Skin of body (tissue), 1 donor: ENCODE measurements at regions not wholly inside any gene's neighbourhood (a gene's known extent, or its start where the extent isn't known, plus 50 kb on each side); places are given as distances from the start of the nearest gene placed in this dataset.
"Not testable (repeated sequence)": the region's sequence is repeated elsewhere in the genome, so short reads cannot be mapped to it uniquely, and the experiment has no call there.

Experiments used
- DNase-seq: peaks from one replicate; lab custom pipeline; 2025; lab: John Stamatoyannopoulos, UW

- no peak for DNase-seq
Measured at GRCh38 chrX:7522860-7523259, 320.1 kb upstream of the VCX start.

GRCh38 chrX:7515681-7516413 lies 327.1 kb upstream of the VCX start:
- DNase-seq, result no peak

DNA sequence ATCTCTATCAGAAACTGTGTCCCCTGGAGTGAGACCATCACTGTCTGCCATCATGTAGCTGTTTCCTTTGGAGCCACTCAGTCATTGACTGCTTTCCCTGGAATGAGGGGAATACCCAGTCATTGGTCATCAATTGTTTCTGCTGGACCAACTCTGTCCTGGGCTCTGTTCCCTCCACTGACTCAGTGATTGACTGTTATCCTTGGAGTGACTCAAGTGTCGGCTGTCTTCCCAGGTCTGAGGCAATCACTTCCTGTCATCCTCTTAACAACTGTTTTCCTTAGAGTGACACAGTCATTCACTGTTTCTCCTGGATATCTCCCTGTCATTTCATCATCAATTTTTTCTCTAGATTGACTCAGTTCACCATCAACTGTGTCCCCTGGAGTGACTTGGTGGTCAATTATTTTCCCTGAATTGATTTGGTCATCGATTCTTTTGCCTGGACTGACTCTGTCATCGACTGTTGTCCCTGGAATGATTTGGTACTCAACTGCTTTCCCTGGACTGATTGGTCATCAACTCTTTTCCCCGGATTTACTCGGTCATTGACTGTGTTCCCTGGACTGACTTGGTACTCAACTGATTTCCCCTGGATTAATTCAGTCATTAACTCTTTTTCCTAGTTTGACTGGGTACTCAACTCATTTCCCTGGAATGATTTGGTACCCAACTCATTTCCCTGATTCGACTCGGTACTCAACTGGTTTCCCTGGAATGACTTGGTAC lies 327.9 kb upstream of the VCX start:
- DNase-seq, result no peak

DNA sequence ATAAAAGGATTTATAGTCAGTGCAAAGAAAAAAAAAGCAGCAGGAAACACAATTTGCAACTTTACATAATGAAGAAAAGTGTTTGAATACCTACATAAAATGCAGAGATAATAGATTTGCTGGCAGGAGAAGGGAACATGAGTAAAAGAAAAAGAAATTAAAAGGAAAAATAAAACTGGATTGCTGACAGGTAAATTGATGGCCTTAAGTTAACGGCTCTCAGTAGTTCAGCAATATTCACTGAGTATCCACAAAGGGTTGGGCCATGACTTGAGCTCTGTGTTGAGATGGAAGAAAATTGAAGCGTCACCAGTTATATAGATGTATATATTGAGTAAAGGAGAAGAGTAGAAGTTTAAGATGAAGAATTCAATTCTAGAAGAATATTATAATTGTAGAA lies 330.1 kb upstream of the VCX start:
- DNase-seq, result no peak

DNA sequence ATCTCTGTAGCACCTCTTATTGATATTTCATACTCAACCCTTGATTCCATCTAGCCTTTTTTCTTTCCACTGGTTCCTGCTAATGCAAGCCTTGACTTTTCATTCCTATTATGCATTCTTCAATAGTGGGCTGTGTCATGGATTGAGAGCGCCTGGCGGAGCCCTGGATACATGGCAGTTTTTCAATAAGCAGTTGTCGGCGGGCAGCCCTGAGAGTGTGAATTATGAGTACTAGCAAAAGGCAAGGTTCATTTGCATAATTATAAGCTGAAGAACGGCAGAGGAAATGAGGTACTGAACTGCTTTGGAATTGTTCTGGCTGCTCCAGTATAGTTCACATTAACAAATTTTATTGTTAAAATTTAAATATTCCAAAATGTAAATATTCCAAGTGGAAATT lies 339.7 kb upstream of the VCX start:
- no peak for DNase-seq

GRCh38 chrX:7500386-7500785 lies 342.6 kb upstream of the VCX start:
- no peak for DNase-seq

GRCh38 chrX:7486505-7486904 lies 338.6 kb upstream of the PUDP start:
- no peak for DNase-seq

DNA sequence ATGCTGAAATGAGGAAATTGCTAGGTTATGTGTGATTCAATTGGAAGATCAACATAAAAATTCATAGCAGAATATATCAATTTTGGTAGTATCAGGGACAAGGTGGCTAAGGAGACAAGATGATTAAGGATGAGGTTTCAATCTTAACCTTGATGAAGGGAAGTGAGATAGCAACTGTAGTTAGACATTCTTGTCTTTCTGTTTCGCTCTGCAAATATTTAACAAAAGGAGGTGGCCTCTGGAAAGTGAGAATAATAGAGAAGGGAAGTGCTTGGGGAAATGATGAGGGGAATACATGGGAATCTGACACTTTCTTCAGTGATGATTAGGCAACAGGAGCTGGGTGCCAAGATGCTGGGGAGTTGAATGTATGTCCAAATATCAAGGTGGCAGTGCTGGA lies 337.1 kb upstream of the PUDP start:
- no peak for DNase-seq

- no peak for DNase-seq
Measured at GRCh38 chrX:7480721-7481120, 332.8 kb upstream of the PUDP start.

GRCh38 chrX:7462110-7462509 lies 314.2 kb upstream of the PUDP start:
- no peak for DNase-seq

- not testable (repeated sequence) for DNase-seq
Measured at GRCh38 chrX:7461051-7461450, 313.1 kb upstream of the PUDP start.

DNA sequence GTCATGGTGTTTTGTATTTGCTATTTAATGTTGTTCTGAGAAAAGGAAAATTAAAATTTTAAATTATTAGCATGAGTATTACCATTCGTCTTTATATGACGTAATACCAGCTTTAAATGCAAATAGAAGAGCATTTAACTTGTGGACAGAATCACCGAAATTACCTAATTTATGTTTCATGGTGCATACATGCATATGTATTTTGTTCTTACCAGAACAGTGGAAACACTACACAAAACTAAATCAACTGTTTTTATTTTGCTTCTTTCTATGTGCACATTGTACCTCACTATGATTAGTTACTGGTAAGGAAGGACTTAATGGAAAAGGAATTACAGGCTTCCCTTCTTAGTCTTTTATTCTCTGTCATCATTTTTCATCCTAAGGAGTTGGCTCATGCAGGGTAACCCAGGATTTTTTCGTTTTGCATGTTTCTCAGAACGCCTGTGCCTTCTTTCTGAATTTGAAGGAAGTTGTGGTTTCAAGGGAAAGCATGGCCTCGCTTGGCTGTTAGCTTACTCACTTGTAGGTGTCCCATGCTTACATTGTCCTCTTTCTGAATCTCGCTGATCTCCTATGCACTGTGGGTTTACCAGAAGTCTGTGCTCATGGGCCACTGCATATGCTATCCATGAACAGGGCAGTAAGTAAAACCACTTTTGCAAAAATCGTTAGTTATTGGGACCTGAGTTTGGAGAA lies 300.0 kb upstream of the PUDP start:
- no peak for DNase-seq

- DNase-seq, result no peak
Measured at GRCh38 chrX:7446815-7447214, 298.9 kb upstream of the PUDP start.

DNA sequence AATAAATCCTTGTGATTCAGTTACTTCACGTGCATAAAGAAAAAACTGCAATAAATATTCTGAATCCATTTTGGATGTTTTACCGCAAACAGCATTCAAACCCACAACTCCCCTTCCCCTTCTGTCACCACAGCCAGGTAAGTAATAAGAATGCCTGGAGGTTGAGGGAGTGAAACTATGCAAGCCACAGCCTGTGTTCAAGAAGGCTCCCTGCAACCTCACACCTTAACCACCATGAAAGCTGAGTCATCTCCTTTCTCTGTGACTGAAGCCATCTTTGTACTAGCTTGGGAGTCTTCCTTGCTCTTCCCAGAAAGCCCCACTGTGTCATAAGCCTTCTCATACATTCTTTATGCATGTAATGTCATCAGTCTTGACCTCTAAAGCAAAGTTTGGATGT lies 297.0 kb upstream of the PUDP start:
- no peak for DNase-seq

DNA sequence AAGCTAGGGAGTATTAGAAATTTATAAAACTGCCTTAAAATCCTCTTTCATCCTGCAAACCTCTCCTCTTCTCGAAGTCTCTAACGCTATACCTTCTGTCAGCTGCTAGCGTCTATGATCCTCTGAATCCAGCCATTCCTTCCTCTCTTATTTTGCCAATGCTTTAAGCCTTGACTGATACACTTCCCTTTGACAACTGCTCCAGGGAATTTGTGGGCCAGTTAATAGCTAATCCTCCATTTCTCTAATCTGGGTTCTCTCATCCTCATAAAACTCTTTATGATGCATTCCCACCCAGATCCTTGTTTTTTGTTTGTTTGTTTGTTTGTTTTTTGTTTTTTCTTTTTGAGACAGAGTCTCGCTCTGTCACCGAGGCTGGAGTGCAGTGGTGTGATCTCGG lies 293.6 kb upstream of the PUDP start:
- no peak for DNase-seq

DNA sequence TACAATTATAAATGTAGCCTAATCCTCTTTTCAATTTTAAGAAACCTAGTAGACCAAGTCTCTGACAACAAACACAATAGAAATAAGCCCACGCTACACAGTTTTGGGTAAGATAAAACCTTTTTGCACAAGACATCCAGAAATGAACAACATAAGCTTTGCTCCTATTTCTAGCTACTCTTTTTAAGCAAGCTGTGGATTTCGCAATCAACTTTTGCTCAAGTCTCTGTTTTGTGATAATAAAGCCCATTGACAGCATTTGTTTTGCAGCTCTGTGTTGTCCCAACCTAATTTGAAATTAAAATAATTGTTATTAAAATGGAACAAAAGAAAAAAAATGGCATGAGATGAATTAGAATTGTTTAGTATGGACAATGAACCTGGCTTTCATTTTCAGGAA lies 287.9 kb upstream of the PUDP start:
- DNase-seq, result no peak

- no peak for DNase-seq
Measured at GRCh38 chrX:7432901-7433300, 284.9 kb upstream of the PUDP start.

GRCh38 chrX:7420717-7421116 lies 272.8 kb upstream of the PUDP start:
- DNase-seq, result no peak

DNA sequence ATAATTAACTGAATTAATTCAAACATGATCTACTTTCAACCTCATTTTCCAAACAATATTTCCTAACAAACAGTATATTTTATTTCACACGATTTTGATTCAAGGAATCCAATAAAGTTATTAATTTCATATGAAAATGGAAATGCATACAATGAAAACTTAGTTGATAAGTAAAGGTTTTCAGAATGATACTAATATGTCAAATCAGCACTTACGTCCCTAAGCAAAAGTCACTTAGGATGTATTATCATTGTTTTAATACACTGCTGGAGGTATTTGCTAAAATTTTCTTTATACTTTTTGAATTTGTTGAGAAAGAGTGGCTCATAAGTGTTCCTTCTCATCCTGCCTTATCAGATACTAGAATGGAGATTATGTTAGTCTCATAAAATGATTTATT lies 266.8 kb upstream of the PUDP start:
- DNase-seq, result no peak

DNA sequence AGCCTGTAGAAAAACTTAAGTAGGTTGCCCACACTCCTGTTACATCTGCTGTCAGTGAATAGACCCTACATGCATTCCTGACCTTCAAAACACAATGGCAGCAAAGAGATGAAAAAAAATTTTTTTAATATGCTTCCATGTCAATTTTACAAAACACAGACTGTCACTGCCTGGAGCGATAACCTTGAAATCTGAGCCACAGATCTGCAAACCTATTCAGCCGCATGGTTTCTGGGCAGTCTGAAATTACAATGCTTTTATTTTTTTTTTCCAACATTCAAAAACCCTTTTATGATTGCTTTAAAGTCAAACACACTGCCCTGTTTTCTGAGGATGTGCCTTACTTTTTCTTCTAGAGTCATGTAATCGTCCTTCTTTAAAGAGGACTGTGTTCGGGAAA lies 264.9 kb upstream of the PUDP start:
- no peak for DNase-seq

- DNase-seq, result no peak
Measured at GRCh38 chrX:7409866-7410265, 261.9 kb upstream of the PUDP start.

- no peak for DNase-seq
Measured at GRCh38 chrX:7399373-7399772, 251.4 kb upstream of the PUDP start.

DNA sequence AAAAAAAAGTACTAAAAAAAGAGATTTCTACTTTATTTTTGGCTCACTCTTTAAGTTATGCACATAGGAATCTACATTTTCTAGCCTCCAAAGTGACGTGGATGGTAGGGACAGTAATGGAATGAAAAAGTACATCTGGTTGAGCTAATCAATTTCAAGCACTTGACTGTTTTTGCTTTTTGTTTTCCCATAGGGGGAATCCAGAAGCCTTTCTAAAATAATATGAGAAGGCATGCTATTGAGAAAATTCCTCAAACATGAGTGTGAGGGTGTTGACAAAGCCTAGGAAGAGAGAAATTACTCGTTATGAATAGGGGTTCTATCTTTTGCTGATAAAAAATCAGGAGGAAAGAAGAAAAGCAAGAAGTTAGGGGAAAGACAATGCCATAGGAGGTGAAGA lies 242.5 kb upstream of the PUDP start:
- DNase-seq, result no peak
